Activated naive CD4-positive, alpha-beta T cell treated with anti-CD3 and anti-CD28 coated beads for 36 hours (primary cell): ENCODE measurements at regions not wholly inside any gene's neighbourhood (a gene's known extent, or its start where the extent isn't known, plus 50 kb on each side); places are given as distances from the start of the nearest gene placed in this dataset.

Source experiments
- CTCF ChIA-PET: fragments of 350-600 bp; sonication (Branson Sonifier 250); formaldehyde crosslinking; loops from one replicate; lab custom pipeline; 2021; ENCODE audit warnings: antibody characterized with exemption; lab: Charles Lee
- DNase-seq: peaks from one replicate; pipeline ENCODE4 v3.0.0-alpha.2; 2020
- H3K27ac Mint-ChIP-seq: one replicate; pipeline ENCODE4 v1.8.0; 2021; ENCODE audit warnings: mild to moderate bottlenecking, mixed read lengths
- H3K27me3 Mint-ChIP-seq: one replicate; pipeline ENCODE4 v1.8.0; 2021; ENCODE audit warnings: low read depth, mixed read lengths
- H3K36me3 Mint-ChIP-seq: one replicate; pipeline ENCODE4 v1.8.0; 2021; ENCODE audit warnings: low read depth, mixed read lengths
- H3K4me1 Mint-ChIP-seq: one replicate; pipeline ENCODE4 v1.8.0; 2021; ENCODE audit warnings: low read depth, mixed read lengths
- H3K4me3 Mint-ChIP-seq: one replicate; pipeline ENCODE4 v1.8.0; 2021; ENCODE audit warnings: mild to moderate bottlenecking, moderate library complexity, mixed read lengths
- H3K9me3 Mint-ChIP-seq: one replicate; pipeline ENCODE4 v1.8.0; 2021; ENCODE audit warnings: mixed read lengths
- intact Hi-C: fragments of 100-400 bp; cut with micrococcal nuclease; formaldehyde crosslinking; loops from one replicate; pipeline ENCODE4 v1.15.1; 2023

GRCh38 chr3:23741036-23741706 lies 64.6 kb upstream of the UBE2E1 start:
- Mint-ChIP-seq H3K4me1 (peaks cover 8% of the 10 kb centered on the region), H3K9me3 (no peaks in the 10 kb centered on the region), H3K27ac (no peak overlapping the region), H3K4me3 (no peak overlapping the region), H3K36me3 (no peaks in the 10 kb centered on the region), H3K27me3 (peaks cover 16% of the 10 kb centered on the region)
- DNase-seq, result no peak
- intact Hi-C loops, result loop anchor here (2.0 to 5.0 kb wide), 2 partner anchors 14 to 71 kb away; no protein-coding TSS in a partner anchor
- CTCF ChIA-PET, result no interaction called here

GRCh38 chr3:23743141-23743784 lies 62.5 kb upstream of the UBE2E1 start:
- no peak overlapping the region for H3K27ac Mint-ChIP-seq
- peaks cover 8% of the 10 kb centered on the region for H3K4me1 Mint-ChIP-seq
- H3K9me3 Mint-ChIP-seq, result no peaks in the 10 kb centered on the region
- no peaks in the 10 kb centered on the region for H3K36me3 Mint-ChIP-seq
- H3K27me3 Mint-ChIP-seq, result peaks cover 10% of the 10 kb centered on the region
- intact Hi-C loops, result loop anchor here (5.0 kb wide), 1 partner anchor 69 kb away; no protein-coding TSS in a partner anchor
- DNase-seq, result no peak
- no peak overlapping the region for H3K4me3 Mint-ChIP-seq
- CTCF ChIA-PET, result no interaction called here

GRCh38 chr3:23746441-23746840 lies 59.3 kb upstream of the UBE2E1 start:
- Mint-ChIP-seq H3K27me3 (peaks cover 10% of the 10 kb centered on the region), H3K27ac (no peak overlapping the region), H3K4me3 (no peak overlapping the region), H3K9me3 (no peaks in the 10 kb centered on the region), H3K36me3 (no peaks in the 10 kb centered on the region), H3K4me1 (no peaks in the 10 kb centered on the region)
- intact Hi-C loops, result no loop called here
- CTCF ChIA-PET, result interaction anchor here (1.0 kb wide), 1 partner anchor 8 kb away, joined by 3 read pairs; no protein-coding TSS in a partner anchor
- no peak for DNase-seq

- Mint-ChIP-seq H3K9me3 (no peaks in the 10 kb centered on the region), H3K4me1 (no peaks in the 10 kb centered on the region)
- CTCF ChIA-PET, result no interaction called here
These were observed 57.9 kb upstream of the UBE2E1 start for GRCh38 chr3:23747841-23748240.

GRCh38 chr3:23748398-23749110 lies 57.2 kb upstream of the UBE2E1 start:
- intact Hi-C loops, result no loop called here
- H3K4me3 Mint-ChIP-seq, result no peak overlapping the region
- H3K27ac Mint-ChIP-seq, result no peak overlapping the region
- H3K4me1 Mint-ChIP-seq, result no peaks in the 10 kb centered on the region
- CTCF ChIA-PET, result no interaction called here
- H3K27me3 Mint-ChIP-seq, result peaks cover 7% of the 10 kb centered on the region
- no peaks in the 10 kb centered on the region for H3K9me3 Mint-ChIP-seq
- DNase-seq, result no peak
- no peaks in the 10 kb centered on the region for H3K36me3 Mint-ChIP-seq

More at GRCh38 chr3:23747841-23748240, 57.9 kb upstream of the UBE2E1 start:
- no peak overlapping the region for H3K27ac Mint-ChIP-seq
- no peak overlapping the region for H3K4me3 Mint-ChIP-seq
- intact Hi-C loops, result no loop called here
- no peak for DNase-seq
- H3K36me3 Mint-ChIP-seq, result no peaks in the 10 kb centered on the region
- H3K27me3 Mint-ChIP-seq, result peaks cover 7% of the 10 kb centered on the region

GRCh38 chr3:23749609-23750008 lies 56.1 kb upstream of the UBE2E1 start:
- peaks cover 4% of the 10 kb centered on the region for H3K27me3 Mint-ChIP-seq
- H3K9me3 Mint-ChIP-seq, result no peaks in the 10 kb centered on the region
- H3K4me3 Mint-ChIP-seq, result no peak overlapping the region
- intact Hi-C loops, result no loop called here
- H3K36me3 Mint-ChIP-seq, result no peaks in the 10 kb centered on the region
- no peak for DNase-seq
- CTCF ChIA-PET, result no interaction called here
- no peak overlapping the region for H3K27ac Mint-ChIP-seq
- H3K4me1 Mint-ChIP-seq, result no peaks in the 10 kb centered on the region

GRCh38 chr3:23750573-23751210 lies 55.1 kb upstream of the UBE2E1 start:
- intact Hi-C loops, result no loop called here
- no peak overlapping the region for H3K4me3 Mint-ChIP-seq
- H3K36me3 Mint-ChIP-seq, result no peaks in the 10 kb centered on the region
- H3K9me3 Mint-ChIP-seq, result no peaks in the 10 kb centered on the region
- no peak overlapping the region for H3K27ac Mint-ChIP-seq
- DNase-seq, result no peak
- no peaks in the 10 kb centered on the region for H3K27me3 Mint-ChIP-seq
- CTCF ChIA-PET, result no interaction called here
- H3K4me1 Mint-ChIP-seq, result no peaks in the 10 kb centered on the region

- intact Hi-C loops, result no loop called here
- H3K4me3 Mint-ChIP-seq, result no peak overlapping the region
- CTCF ChIA-PET, result no interaction called here
These were observed 54.5 kb upstream of the UBE2E1 start for GRCh38 chr3:23751212-23751723.

GRCh38 chr3:23752126-23752525 lies 53.6 kb upstream of the UBE2E1 start:
- CTCF ChIA-PET, result no interaction called here

More at GRCh38 chr3:23751212-23751723, 54.5 kb upstream of the UBE2E1 start:
- DNase-seq, result no peak
- no peaks in the 10 kb centered on the region for H3K36me3 Mint-ChIP-seq
- no peaks in the 10 kb centered on the region for H3K9me3 Mint-ChIP-seq
- no peaks in the 10 kb centered on the region for H3K27me3 Mint-ChIP-seq
- H3K4me1 Mint-ChIP-seq, result no peaks in the 10 kb centered on the region
- H3K27ac Mint-ChIP-seq, result no peak overlapping the region

GRCh38 chr3:23754215-23754614 lies 51.5 kb upstream of the UBE2E1 start:
- CTCF ChIA-PET, result interaction anchor here (0.6 to 0.7 kb wide), 3 partner anchors 7 to 77 kb away, joined by 3 read pairs; no protein-coding TSS in a partner anchor
- Mint-ChIP-seq H3K4me3 (no peak overlapping the region), H3K36me3 (no peaks in the 10 kb centered on the region), H3K9me3 (no peaks in the 10 kb centered on the region), H3K4me1 (no peaks in the 10 kb centered on the region), H3K27ac (no peak overlapping the region), H3K27me3 (no peaks in the 10 kb centered on the region)
- no peak for DNase-seq
- intact Hi-C loops, result no loop called here

More at GRCh38 chr3:23752126-23752525, 53.6 kb upstream of the UBE2E1 start:
- no peak overlapping the region for H3K4me3 Mint-ChIP-seq
- no peaks in the 10 kb centered on the region for H3K36me3 Mint-ChIP-seq
- DNase-seq, result no peak
- no peaks in the 10 kb centered on the region for H3K9me3 Mint-ChIP-seq
- H3K27me3 Mint-ChIP-seq, result no peaks in the 10 kb centered on the region
- H3K4me1 Mint-ChIP-seq, result no peaks in the 10 kb centered on the region
- intact Hi-C loops, result no loop called here
- H3K27ac Mint-ChIP-seq, result no peak overlapping the region
